PC-3 (cell line): ENCODE measurements at regions not wholly inside any gene's neighbourhood (a gene's known extent, or its start where the extent isn't known, plus 50 kb on each side); places are given as distances from the start of the nearest gene placed in this dataset.

ENCODE experiments used
- CTCF ChIP-seq: fragments of 300-600 bp; sonication (generic); conservative IDR thresholded peaks from 2 replicates; pipeline ENCODE4 v1.5.1; 2017; ENCODE audit warnings: antibody characterized with exemption, low read depth, mild to moderate bottlenecking, low read length
- EZH2 ChIP-seq: fragments of 300-600 bp; sonication (generic); IDR thresholded peaks from one replicate; pipeline ENCODE4 v1.6.1; 2017; ENCODE audit warnings: antibody characterized with exemption, mild to moderate bottlenecking, low read length; ENCODE audit not compliant: unreplicated experiment
- EZH2phosphoT487 ChIP-seq: fragments of 300-600 bp; sonication (generic); IDR thresholded peaks from 2 replicates; pipeline ENCODE4 v1.6.1; 2018; ENCODE audit warnings: mild to moderate bottlenecking, antibody characterized with exemption, low read length, borderline replicate concordance

GRCh38 chr3:5579946-5580345, 392.4 kb downstream of the EDEM1 start:
- TF ChIP-seq CTCF = no peak
- TF ChIP-seq EZH2phosphoT487 = no peak
- TF ChIP-seq EZH2 = no peak
